ENCODE measurements at regions not wholly inside any gene's neighbourhood (a gene's known extent, or its start where the extent isn't known, plus 50 kb on each side); places are given as distances from the start of the nearest gene placed in this dataset.

DNA sequence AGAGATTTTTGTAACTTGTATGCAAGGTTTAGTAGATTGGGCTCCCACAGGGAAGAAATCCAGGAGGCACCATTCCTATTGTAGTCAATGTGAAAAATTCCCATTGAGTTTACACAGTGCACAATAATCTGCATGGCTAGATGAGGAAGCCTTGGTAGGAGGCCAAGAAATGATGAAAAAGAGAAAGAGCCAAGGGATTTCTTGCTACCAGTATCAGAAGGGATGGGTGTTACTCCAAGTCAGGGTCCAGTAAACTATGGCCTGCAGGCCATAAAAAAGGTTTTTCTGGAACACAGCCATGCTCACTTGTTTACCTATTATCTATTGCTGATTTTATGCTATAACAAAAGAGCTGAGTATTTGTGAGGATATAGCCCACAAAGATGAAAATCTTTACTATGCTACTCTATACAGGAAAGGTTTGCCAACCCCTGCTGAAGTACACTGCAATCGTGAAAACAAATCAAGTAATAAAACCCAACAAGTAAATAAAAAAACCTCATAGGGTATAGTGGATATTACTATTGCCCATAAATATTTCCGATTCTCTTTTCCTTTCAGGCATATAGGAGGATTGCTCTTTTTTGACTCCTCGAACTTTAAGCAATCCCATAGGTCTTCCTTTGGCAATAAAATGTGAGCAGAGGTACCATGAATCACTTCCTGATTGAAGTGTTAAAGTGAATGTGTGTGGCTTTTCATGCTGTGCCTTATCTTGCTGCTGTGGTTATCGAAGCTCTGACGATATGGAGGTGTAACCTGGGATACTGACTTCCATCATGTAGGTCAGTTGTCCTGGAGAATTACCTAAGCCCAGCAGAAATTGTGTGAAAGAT is 256.3 kb upstream of the MAGI2 start:
- Histone ChIP-seq H3K79me2 (ENCODE audit: low read length) (no peaks in the 10 kb centered on the region), H3K9me3 (ENCODE audit: low read length) (no peaks in the 10 kb centered on the region), H4K20me1 (ENCODE audit: low read length) (no peaks in the 10 kb centered on the region), H3K36me3 (ENCODE audit: low read depth, low read length) (no peaks in the 10 kb centered on the region), H3K4me1 (ENCODE audit: insufficient read depth, low read length) (peaks cover 23% of the 10 kb centered on the region), H3F3A (ENCODE audit: low read length, unreplicated experiment) (peaks cover 3% of the 10 kb centered on the region), H3K4me3 (ENCODE audit: low read length) (peak overlapping the region; percentile 32; the same call in 1 of the 2 replicates), H3K27ac (ENCODE audit: low read length) (peak overlapping the region; percentile 84), H3K27me3 (ENCODE audit: low read length) (no peaks in the 10 kb centered on the region), H3K9ac (ENCODE audit: low read length) (peak overlapping the region; percentile 38; the same call in 1 of the 2 replicates), H3K9me2 (replicated peaks; ENCODE audit: low read length) (no peaks in the 10 kb centered on the region), H2AFZ (ENCODE audit: low read length) (no peak overlapping the region), H3K4me2 (ENCODE audit: low read length) (peak overlapping the region; percentile 74)
- DNase-seq (peak; percentile 95), ATAC-seq (peak; percentile 81)
- intact Hi-C loops (cut with micrococcal nuclease): no loop called here
- BruUV-seq (replicated peaks): no TSS peak
- POLR2A ChIA-PET (ENCODE audit: unreplicated experiment): no interaction called here
- CTCF ChIA-PET: no interaction called here
- TF ChIP-seq EZH2 (IDR thresholded peaks at IDR 0.05; ENCODE audit: low read length, unreplicated experiment) (no peak), EZH2phosphoT487 (IDR thresholded peaks at IDR 0.05; ENCODE audit: borderline replicate concordance, low read length) (no peak)
- TF ChIP-seq, protein P1, sequence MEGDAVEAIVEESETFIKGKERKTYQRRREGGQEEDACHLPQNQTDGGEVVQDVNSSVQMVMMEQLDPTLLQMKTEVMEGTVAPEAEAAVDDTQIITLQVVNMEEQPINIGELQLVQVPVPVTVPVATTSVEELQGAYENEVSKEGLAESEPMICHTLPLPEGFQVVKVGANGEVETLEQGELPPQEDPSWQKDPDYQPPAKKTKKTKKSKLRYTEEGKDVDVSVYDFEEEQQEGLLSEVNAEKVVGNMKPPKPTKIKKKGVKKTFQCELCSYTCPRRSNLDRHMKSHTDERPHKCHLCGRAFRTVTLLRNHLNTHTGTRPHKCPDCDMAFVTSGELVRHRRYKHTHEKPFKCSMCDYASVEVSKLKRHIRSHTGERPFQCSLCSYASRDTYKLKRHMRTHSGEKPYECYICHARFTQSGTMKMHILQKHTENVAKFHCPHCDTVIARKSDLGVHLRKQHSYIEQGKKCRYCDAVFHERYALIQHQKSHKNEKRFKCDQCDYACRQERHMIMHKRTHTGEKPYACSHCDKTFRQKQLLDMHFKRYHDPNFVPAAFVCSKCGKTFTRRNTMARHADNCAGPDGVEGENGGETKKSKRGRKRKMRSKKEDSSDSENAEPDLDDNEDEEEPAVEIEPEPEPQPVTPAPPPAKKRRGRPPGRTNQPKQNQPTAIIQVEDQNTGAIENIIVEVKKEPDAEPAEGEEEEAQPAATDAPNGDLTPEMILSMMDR (conservative IDR thresholded peaks at IDR 0.05; ENCODE audit: low read depth, low read length): no peak

DNA sequence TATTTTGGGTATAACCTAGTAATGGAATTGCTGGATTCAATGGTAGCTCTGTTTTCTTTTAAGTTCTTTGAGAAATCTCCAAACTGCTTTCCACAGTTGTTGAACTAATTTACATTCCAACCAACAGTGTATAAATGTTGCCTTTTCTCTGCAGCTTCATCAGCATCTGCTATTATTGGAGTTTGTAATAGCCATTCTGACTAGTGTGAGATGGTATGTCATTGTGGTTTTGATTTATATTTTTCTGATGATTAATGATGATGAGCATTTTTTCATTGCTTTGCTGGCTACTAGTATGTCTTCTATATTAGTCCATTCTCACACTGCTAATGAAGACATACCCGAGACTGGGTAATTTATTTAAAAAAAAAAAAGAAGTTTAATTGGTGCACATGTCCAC is 248.6 kb upstream of the MAGI2 start:
- peak; percentile 63 for ATAC-seq

More for the DNA sequence above, 248.6 kb upstream of the MAGI2 start:
- Histone ChIP-seq H3K27ac (ENCODE audit: low read length) (no peak overlapping the region), H3K9ac (ENCODE audit: low read length) (no peak overlapping the region), H3F3A (ENCODE audit: low read length, unreplicated experiment) (no peaks in the 10 kb centered on the region), H3K79me2 (ENCODE audit: low read length) (no peaks in the 10 kb centered on the region), H3K27me3 (ENCODE audit: low read length) (no peaks in the 10 kb centered on the region), H3K36me3 (ENCODE audit: low read depth, low read length) (no peaks in the 10 kb centered on the region), H3K4me1 (ENCODE audit: insufficient read depth, low read length) (no peaks in the 10 kb centered on the region), H4K20me1 (ENCODE audit: low read length) (no peaks in the 10 kb centered on the region), H3K9me3 (ENCODE audit: low read length) (no peaks in the 10 kb centered on the region), H3K9me2 (replicated peaks; ENCODE audit: low read length) (no peaks in the 10 kb centered on the region), H3K4me3 (ENCODE audit: low read length) (no peak overlapping the region), H3K4me2 (ENCODE audit: low read length) (no peak overlapping the region), H2AFZ (ENCODE audit: low read length) (no peak overlapping the region)
- peak; percentile 41 for DNase-seq
- TF ChIP-seq EZH2phosphoT487 (IDR thresholded peaks at IDR 0.05; ENCODE audit: borderline replicate concordance, low read length) (no peak), EZH2 (IDR thresholded peaks at IDR 0.05; ENCODE audit: low read length, unreplicated experiment) (no peak)
- TF ChIP-seq, protein P1 (conservative IDR thresholded peaks at IDR 0.05; ENCODE audit: low read depth, low read length): no peak
- intact Hi-C loops (cut with micrococcal nuclease): no loop called here
- CTCF ChIA-PET: no interaction called here
- no TSS peak for BruUV-seq (replicated peaks)
- POLR2A ChIA-PET (ENCODE audit: unreplicated experiment): no interaction called here

Measured in PC-3 (cell line).